ENCODE measurements at regions not wholly inside any gene's neighbourhood (a gene's known extent, or its start where the extent isn't known, plus 50 kb on each side); places are given as distances from the start of the nearest gene placed in this dataset.

DNA sequence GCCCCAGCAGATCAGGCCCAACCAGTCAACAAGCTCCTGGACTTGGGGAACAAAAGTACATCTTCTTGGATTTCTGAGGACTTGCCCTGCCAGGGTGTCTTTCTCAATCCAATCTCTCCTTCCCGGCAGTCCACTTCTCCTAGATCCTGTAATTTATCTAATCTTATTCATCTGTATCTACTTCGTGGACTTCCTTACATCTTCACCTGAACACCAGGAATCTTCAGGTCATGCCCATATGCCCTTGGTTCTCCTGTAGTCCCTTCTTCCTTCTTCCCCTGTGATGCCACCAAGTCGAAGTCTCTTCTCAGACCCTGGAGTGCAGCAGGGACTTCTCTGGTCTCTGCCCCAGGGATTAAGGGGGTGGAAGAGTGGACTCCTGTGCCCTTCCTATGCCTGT lies 100.3 kb downstream of the ZNF280B start:
- TF ChIP-seq POLR2A (IDR thresholded peaks at IDR 0.05): no peak
- no peak for TF ChIP-seq CTCF (IDR thresholded peaks at IDR 0.05)
- TF ChIP-seq POLR2AphosphoS5 (IDR thresholded peaks at IDR 0.05): no peak

All from breast epithelium (tissue), 3 donors.